Activated T-cell treated with anti-CD3 and anti-CD28 coated beads, Interleukin-2, amount 50 U/mL, for 24 hours (primary cell): ENCODE measurements at regions not wholly inside any gene's neighbourhood (a gene's known extent, or its start where the extent isn't known, plus 50 kb on each side); places are given as distances from the start of the nearest gene placed in this dataset.

ENCODE experiments used
- DNase-seq: peaks from one replicate; pipeline ENCODE4 v3.0.0-alpha.2; 2020
- H3K27ac Mint-ChIP-seq: 2 replicates; pipeline ENCODE4 v1.8.0; 2020; ENCODE audit warnings: mild to moderate bottlenecking, mixed read lengths
- H3K27me3 Mint-ChIP-seq: 2 replicates; pipeline ENCODE4 v1.8.0; 2020; ENCODE audit warnings: mixed read lengths
- H3K36me3 Mint-ChIP-seq: 2 replicates; pipeline ENCODE4 v1.8.0; 2020; ENCODE audit warnings: low read depth, mixed read lengths
- H3K4me1 Mint-ChIP-seq: 2 replicates; pipeline ENCODE4 v1.8.0; 2020; ENCODE audit warnings: low read depth, mixed read lengths
- H3K4me3 Mint-ChIP-seq: 2 replicates; pipeline ENCODE4 v1.8.0; 2020; ENCODE audit warnings: mild to moderate bottlenecking, moderate library complexity, mixed read lengths
- H3K9me3 Mint-ChIP-seq: 2 replicates; pipeline ENCODE4 v1.8.0; 2020; ENCODE audit warnings: mixed read lengths

DNA sequence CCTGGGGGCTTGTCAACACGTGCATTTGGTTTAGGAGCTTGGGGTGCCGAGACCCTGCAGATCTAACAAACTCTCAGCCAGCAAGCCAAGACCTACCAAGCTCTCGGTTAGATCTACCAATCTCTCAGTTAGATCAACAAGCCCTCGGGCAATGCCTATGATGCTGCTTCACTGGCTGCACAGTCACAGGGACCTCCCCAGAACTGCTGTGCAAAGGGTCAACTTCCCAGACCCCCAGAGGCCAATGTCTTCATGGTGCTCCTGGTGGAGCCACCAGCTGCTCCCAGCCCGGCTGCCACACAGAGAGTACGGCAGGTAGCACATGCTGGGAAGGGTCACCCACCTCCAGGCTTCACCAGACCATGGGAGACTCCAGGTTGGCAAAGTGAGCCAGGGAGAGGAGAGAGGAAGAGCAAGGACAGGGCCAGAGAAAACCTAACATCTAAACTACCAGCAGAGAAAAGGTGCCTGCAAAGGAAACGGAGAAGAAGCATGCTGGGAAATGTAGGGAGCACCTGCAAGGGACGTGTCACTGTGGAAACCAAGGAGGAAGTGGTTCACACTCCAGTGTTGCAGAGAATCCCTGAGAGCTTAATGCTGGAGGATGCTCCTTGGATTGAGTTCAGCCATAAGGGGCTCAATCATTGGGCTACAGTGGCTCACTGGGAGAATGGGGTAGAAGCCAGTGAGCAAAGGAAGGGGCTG lies 51.5 kb upstream of the GDF10 start:
- no peaks in the 10 kb centered on the region for H3K9me3 Mint-ChIP-seq
- no peak overlapping the region for H3K27ac Mint-ChIP-seq
- H3K27me3 Mint-ChIP-seq: no peaks in the 10 kb centered on the region
- no peaks in the 10 kb centered on the region for H3K36me3 Mint-ChIP-seq
- no peaks in the 10 kb centered on the region for H3K4me1 Mint-ChIP-seq
- H3K4me3 Mint-ChIP-seq: no peak overlapping the region
- DNase-seq: no peak

DNA sequence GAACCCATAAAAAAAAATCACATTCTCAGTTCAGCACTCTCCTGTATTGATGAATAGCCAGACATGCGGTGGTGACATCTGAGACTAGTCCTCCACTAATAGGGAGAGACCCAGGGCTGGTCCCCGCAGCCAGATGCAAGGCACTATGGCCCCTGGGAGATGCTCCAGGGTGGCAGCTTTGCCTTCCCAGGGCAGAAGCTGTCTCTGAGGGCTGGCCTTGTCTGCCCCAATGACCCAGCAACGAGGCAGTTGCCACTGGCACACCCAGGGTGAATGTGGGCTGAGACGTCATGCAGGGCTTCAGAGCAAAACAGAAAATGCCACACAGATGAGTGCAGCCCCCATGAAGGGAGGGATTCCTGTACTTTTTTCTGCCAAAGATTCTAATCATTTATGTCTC lies 50.1 kb upstream of the GDF10 start:
- no peaks in the 10 kb centered on the region for H3K36me3 Mint-ChIP-seq
- no peak for DNase-seq
- H3K27me3 Mint-ChIP-seq: no peaks in the 10 kb centered on the region
- H3K4me1 Mint-ChIP-seq: peaks cover 10% of the 10 kb centered on the region
- H3K9me3 Mint-ChIP-seq: no peaks in the 10 kb centered on the region
- H3K27ac Mint-ChIP-seq: no peak overlapping the region
- no peak overlapping the region for H3K4me3 Mint-ChIP-seq
